ENCODE measurements at regions not wholly inside any gene's neighbourhood (a gene's known extent, or its start where the extent isn't known, plus 50 kb on each side); places are given as distances from the start of the nearest gene placed in this dataset.
"Not testable (repeated sequence)": the region's sequence is repeated elsewhere in the genome, so short reads cannot be mapped to it uniquely, and the experiment has no call there.

DNA sequence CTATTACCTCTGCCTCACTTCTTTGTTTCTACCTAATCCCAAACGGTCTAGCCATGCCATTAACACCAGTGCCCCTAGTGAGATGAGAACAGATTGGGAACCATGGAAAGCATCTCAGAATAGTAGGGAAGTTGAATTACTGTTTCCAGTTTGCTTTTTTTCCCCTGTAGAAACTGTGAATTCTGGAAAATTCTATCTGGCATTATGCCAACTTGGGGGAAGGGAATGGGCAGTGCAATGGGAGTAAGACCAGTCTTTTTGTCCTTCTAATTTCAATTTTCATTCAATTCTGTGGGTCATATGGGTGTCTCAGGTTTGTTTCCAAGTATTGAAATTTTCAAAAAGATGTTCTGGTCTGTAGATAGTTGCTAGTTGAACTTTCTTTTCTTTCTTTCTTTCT lies 1666.1 kb downstream of the SLITRK1 start:
- H3K9me3 ChIP-seq (ENCODE audit: control insufficient read depth in 5 of 5, low read length in 5 of 5), result peaks cover 3 to 23% (median 19%) of the 10 kb centered on the region in 5 donors
- H3K4me3 ChIP-seq (ENCODE audit: low read depth in 1 of 5, low read length in 5 of 5), result no peak overlapping the region
- no peaks in the 10 kb centered on the region for H3K4me1 ChIP-seq (ENCODE audit: control insufficient read depth in 5 of 5, insufficient read depth in 5 of 5, low read length in 5 of 5)
- no peak overlapping the region for H3K9ac ChIP-seq (ENCODE audit: low read length in 5 of 5)
- no peaks in the 10 kb centered on the region for H3K36me3 ChIP-seq (ENCODE audit: control insufficient read depth in 5 of 5, insufficient read depth in 5 of 5, low read length in 5 of 5)
- no peak overlapping the region for H3K27ac ChIP-seq (ENCODE audit: low read depth, low read length)
- H3K27me3 ChIP-seq (ENCODE audit: control insufficient read depth in 5 of 5, insufficient read depth in 4 of 5, low read length in 5 of 5), result no peaks in the 10 kb centered on the region

DNA sequence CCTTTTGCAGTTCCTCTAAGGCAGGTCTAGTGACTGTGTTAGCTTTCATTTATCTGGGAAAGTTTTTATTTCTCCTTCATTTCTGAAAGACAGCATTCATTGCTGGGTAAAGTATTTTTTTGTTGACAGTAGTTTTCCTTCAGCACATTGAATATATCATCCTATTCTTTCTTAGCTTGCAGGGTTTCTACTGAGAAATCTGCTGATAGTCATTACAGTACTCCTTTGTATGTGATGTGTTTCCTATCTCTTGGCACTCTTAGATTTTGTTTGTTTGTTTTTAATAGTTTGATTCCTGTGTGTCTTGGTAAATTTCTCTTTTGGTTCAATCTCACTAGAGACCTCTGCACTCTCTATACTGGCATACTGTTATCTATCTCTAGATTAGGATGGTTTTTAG lies 1667.9 kb downstream of the SLITRK1 start:
- no peaks in the 10 kb centered on the region for H3K36me3 ChIP-seq (ENCODE audit: control insufficient read depth in 5 of 5, insufficient read depth in 5 of 5, low read length in 5 of 5)
- peaks cover 3 to 23% (median 19%) of the 10 kb centered on the region in 5 donors for H3K9me3 ChIP-seq (ENCODE audit: control insufficient read depth in 5 of 5, low read length in 5 of 5)
- no peak overlapping the region for H3K9ac ChIP-seq (ENCODE audit: low read length in 5 of 5)
- no peak overlapping the region for H3K27ac ChIP-seq (ENCODE audit: low read depth, low read length)
- no peak overlapping the region for H3K4me3 ChIP-seq (ENCODE audit: low read depth in 1 of 5, low read length in 5 of 5)
- H3K4me1 ChIP-seq (ENCODE audit: control insufficient read depth in 5 of 5, insufficient read depth in 5 of 5, low read length in 5 of 5), result no peaks in the 10 kb centered on the region
- H3K27me3 ChIP-seq (ENCODE audit: control insufficient read depth in 5 of 5, insufficient read depth in 4 of 5, low read length in 5 of 5), result no peaks in the 10 kb centered on the region

- Histone ChIP-seq H3K27me3 (ENCODE audit: control insufficient read depth in 5 of 5, insufficient read depth in 4 of 5, low read length in 5 of 5) (no peaks in the 10 kb centered on the region), H3K4me1 (ENCODE audit: control insufficient read depth in 5 of 5, insufficient read depth in 5 of 5, low read length in 5 of 5) (peaks cover 0 to 7% (median 0%) of the 10 kb centered on the region in 5 donors), H3K4me3 (ENCODE audit: low read depth in 1 of 5, low read length in 5 of 5) (no peak overlapping the region), H3K27ac (ENCODE audit: low read depth, low read length) (no peak overlapping the region), H3K36me3 (ENCODE audit: control insufficient read depth in 5 of 5, insufficient read depth in 5 of 5, low read length in 5 of 5) (no peaks in the 10 kb centered on the region), H3K9ac (ENCODE audit: low read length in 5 of 5) (no peak overlapping the region), H3K9me3 (ENCODE audit: control insufficient read depth in 5 of 5, low read length in 5 of 5) (peaks cover 0 to 5% (median 0%) of the 10 kb centered on the region in 5 donors)
Measured at GRCh38 chr13:82206241-82206640, 1676.0 kb downstream of the SLITRK1 start.

DNA sequence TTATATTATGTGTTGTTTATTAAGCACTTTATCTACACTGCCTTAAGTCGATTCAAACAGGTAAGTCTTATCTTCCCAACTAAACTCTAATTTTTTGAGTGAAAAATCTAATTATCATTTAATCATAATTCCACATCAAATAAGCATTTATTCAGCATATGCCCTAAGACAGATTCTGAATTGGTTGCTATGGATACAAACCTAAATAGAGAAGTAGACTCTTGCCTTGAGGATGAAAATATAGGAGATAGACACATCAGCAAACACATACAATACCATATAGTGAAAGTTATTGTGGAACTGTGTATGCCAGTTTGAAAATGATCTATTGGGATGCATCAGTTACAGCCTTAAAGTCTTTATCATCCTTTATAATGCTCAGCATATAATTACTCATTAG lies 1679.9 kb downstream of the SLITRK1 start:
- no peaks in the 10 kb centered on the region for H3K27me3 ChIP-seq (ENCODE audit: control insufficient read depth in 5 of 5, insufficient read depth in 4 of 5, low read length in 5 of 5)
- H3K9ac ChIP-seq (ENCODE audit: low read length in 5 of 5), result no peak overlapping the region
- no peak overlapping the region for H3K27ac ChIP-seq (ENCODE audit: low read depth, low read length)
- no peak overlapping the region for H3K4me3 ChIP-seq (ENCODE audit: low read depth in 1 of 5, low read length in 5 of 5)
- peaks cover 0 to 7% (median 0%) of the 10 kb centered on the region in 5 donors for H3K4me1 ChIP-seq (ENCODE audit: control insufficient read depth in 5 of 5, insufficient read depth in 5 of 5, low read length in 5 of 5)
- peaks cover 0 to 7% (median 0%) of the 10 kb centered on the region in 5 donors for H3K9me3 ChIP-seq (ENCODE audit: control insufficient read depth in 5 of 5, low read length in 5 of 5)
- no peaks in the 10 kb centered on the region for H3K36me3 ChIP-seq (ENCODE audit: control insufficient read depth in 5 of 5, insufficient read depth in 5 of 5, low read length in 5 of 5)

- no peak overlapping the region for H3K4me3 ChIP-seq (ENCODE audit: low read depth in 1 of 5, low read length in 5 of 5)
- H3K36me3 ChIP-seq (ENCODE audit: control insufficient read depth in 5 of 5, insufficient read depth in 5 of 5, low read length in 5 of 5), result no peaks in the 10 kb centered on the region
- peaks cover 0 to 4% (median 0%) of the 10 kb centered on the region in 5 donors for H3K9me3 ChIP-seq (ENCODE audit: control insufficient read depth in 5 of 5, low read length in 5 of 5)
- H3K27me3 ChIP-seq (ENCODE audit: control insufficient read depth in 5 of 5, insufficient read depth in 4 of 5, low read length in 5 of 5), result no peaks in the 10 kb centered on the region
- H3K9ac ChIP-seq (ENCODE audit: low read length in 5 of 5), result no peak overlapping the region
- H3K4me1 ChIP-seq (ENCODE audit: control insufficient read depth in 5 of 5, insufficient read depth in 5 of 5, low read length in 5 of 5), result no peaks in the 10 kb centered on the region
- no peak overlapping the region for H3K27ac ChIP-seq (ENCODE audit: low read depth, low read length)
Measured at GRCh38 chr13:82196087-82196486, 1686.2 kb downstream of the SLITRK1 start.

DNA sequence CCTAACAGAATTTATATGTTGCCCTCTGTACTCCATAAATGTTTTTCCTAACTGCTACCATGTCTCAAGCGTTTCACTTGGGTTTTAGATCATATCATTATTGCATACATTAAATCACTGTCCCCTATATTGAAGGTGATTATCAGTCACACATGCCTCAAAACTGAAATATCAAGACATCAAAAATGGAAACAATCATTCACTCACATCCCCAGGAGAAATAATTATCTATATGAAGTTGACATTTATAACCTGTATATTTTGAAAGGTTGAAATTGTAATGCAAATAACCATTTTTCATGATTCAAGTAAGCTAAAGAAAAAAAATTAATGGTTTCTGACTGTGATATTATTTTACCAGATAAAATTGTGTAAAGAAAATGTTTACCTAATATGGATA lies 1695.0 kb downstream of the SLITRK1 start:
- Histone ChIP-seq H3K36me3 (ENCODE audit: control insufficient read depth in 5 of 5, insufficient read depth in 5 of 5, low read length in 5 of 5) (no peaks in the 10 kb centered on the region), H3K9me3 (ENCODE audit: control insufficient read depth in 5 of 5, low read length in 5 of 5) (no peaks in the 10 kb centered on the region), H3K27me3 (ENCODE audit: control insufficient read depth in 5 of 5, insufficient read depth in 4 of 5, low read length in 5 of 5) (no peaks in the 10 kb centered on the region), H3K9ac (ENCODE audit: low read length in 5 of 5) (no peak overlapping the region), H3K4me3 (ENCODE audit: low read depth in 1 of 5, low read length in 5 of 5) (no peak overlapping the region), H3K4me1 (ENCODE audit: control insufficient read depth in 5 of 5, insufficient read depth in 5 of 5, low read length in 5 of 5) (no peaks in the 10 kb centered on the region), H3K27ac (ENCODE audit: low read depth, low read length) (no peak overlapping the region)

DNA sequence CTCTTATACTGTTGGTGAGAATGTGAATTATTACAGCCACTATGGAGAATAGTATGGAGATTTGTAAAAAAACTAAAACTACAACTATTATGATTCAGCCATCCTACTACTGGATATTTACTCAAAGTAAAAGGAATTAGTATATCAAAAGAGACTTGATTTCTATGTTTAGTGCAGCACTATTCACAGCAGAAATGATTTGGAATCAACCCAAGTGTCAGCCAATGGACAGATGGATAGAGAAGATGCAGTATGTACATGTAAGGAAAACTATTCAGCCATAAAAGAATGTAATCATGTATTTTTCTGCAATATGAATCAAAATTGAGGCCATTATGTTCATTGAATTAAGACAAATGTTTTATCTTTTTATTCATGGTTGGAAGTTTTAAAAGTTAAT lies 1705.5 kb downstream of the SLITRK1 start:
- Histone ChIP-seq H3K27me3 (ENCODE audit: control insufficient read depth in 5 of 5, insufficient read depth in 4 of 5, low read length in 5 of 5) (no peaks in the 10 kb centered on the region), H3K36me3 (ENCODE audit: control insufficient read depth in 5 of 5, insufficient read depth in 5 of 5, low read length in 5 of 5) (no peaks in the 10 kb centered on the region), H3K9me3 (ENCODE audit: control insufficient read depth in 5 of 5, low read length in 5 of 5) (peaks cover 0 to 5% (median 0%) of the 10 kb centered on the region in 5 donors), H3K4me1 (ENCODE audit: control insufficient read depth in 5 of 5, insufficient read depth in 5 of 5, low read length in 5 of 5) (no peaks in the 10 kb centered on the region), H3K9ac (ENCODE audit: low read length in 5 of 5) (no peak overlapping the region), H3K27ac (ENCODE audit: low read depth, low read length) (no peak overlapping the region), H3K4me3 (ENCODE audit: low read depth in 1 of 5, low read length in 5 of 5) (no peak overlapping the region)

DNA sequence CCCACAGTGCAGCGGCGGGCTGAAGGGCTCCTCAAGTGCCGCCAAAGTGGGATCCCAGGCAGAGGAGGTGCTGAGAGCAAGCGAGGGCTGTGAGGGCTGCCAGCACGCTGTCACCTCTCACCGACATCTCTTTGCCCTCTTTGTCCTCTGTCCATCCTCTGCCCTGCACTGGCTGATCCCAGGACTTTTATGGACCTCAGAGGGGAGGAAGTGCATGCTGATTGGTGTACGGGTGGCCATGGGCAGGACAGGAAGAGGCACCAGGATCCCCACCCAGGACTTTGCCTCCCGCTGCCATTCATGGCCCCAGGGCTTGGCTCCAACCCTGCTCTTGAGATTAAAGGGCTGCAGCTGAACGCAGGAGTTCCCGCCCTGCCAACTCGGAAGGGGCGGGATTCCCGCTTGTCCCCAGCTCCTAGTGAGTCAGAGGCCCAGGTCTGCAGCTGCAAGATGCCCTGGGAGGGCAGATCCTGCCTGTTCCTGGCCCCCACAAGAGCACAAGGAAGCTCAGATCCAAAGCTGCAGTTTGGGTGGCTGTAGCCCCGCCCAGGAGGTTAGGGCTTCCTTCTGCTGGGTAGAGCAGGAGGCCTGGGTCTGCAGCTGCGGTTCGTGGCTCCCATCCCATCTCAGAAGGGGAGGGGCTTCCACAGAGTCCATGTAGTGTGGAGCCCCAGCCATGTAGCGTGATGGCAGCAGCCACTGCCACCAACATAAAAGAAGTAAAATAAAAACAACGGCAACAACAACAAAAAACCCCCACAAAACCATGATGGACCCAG lies 1716.7 kb downstream of the SLITRK1 start:
- Histone ChIP-seq H3K27ac (ENCODE audit: low read depth, low read length) (no peak overlapping the region), H3K9ac (ENCODE audit: low read length in 5 of 5) (no peak overlapping the region), H3K4me3 (ENCODE audit: low read depth in 1 of 5, low read length in 5 of 5) (no peak overlapping the region), H3K36me3 (ENCODE audit: control insufficient read depth in 5 of 5, insufficient read depth in 5 of 5, low read length in 5 of 5) (no peaks in the 10 kb centered on the region), H3K27me3 (ENCODE audit: control insufficient read depth in 5 of 5, insufficient read depth in 4 of 5, low read length in 5 of 5) (no peaks in the 10 kb centered on the region), H3K9me3 (ENCODE audit: control insufficient read depth in 5 of 5, low read length in 5 of 5) (peaks cover 0 to 7% (median 0%) of the 10 kb centered on the region in 5 donors), H3K4me1 (ENCODE audit: control insufficient read depth in 5 of 5, insufficient read depth in 5 of 5, low read length in 5 of 5) (no peaks in the 10 kb centered on the region)

- not testable (repeated sequence) for H3K9me3 ChIP-seq (ENCODE audit: control insufficient read depth in 5 of 5, low read length in 5 of 5); H3K27me3 ChIP-seq (ENCODE audit: control insufficient read depth in 5 of 5, insufficient read depth in 4 of 5, low read length in 5 of 5); H3K36me3 ChIP-seq (ENCODE audit: control insufficient read depth in 5 of 5, insufficient read depth in 5 of 5, low read length in 5 of 5); H3K9ac ChIP-seq (ENCODE audit: low read length in 5 of 5); H3K27ac ChIP-seq (ENCODE audit: low read depth, low read length); H3K4me3 ChIP-seq (ENCODE audit: low read depth in 1 of 5, low read length in 5 of 5); H3K4me1 ChIP-seq (ENCODE audit: control insufficient read depth in 5 of 5, insufficient read depth in 5 of 5, low read length in 5 of 5)
Measured at GRCh38 chr13:82164780-82165395, 1717.4 kb downstream of the SLITRK1 start.

- Histone ChIP-seq H3K36me3 (ENCODE audit: control insufficient read depth in 5 of 5, insufficient read depth in 5 of 5, low read length in 5 of 5) (no peaks in the 10 kb centered on the region), H3K9ac (ENCODE audit: low read length in 5 of 5) (no peak overlapping the region), H3K27me3 (ENCODE audit: control insufficient read depth in 5 of 5, insufficient read depth in 4 of 5, low read length in 5 of 5) (no peaks in the 10 kb centered on the region), H3K9me3 (ENCODE audit: control insufficient read depth in 5 of 5, low read length in 5 of 5) (no peaks in the 10 kb centered on the region), H3K4me3 (ENCODE audit: low read depth in 1 of 5, low read length in 5 of 5) (no peak overlapping the region), H3K27ac (ENCODE audit: low read depth, low read length) (no peak overlapping the region), H3K4me1 (ENCODE audit: control insufficient read depth in 5 of 5, insufficient read depth in 5 of 5, low read length in 5 of 5) (no peaks in the 10 kb centered on the region)
Measured at GRCh38 chr13:82147526-82147925, 1734.7 kb downstream of the SLITRK1 start.
